HepG2 (cell line): ENCODE measurements at regions not wholly inside any gene's neighbourhood (a gene's known extent, or its start where the extent isn't known, plus 50 kb on each side); places are given as distances from the start of the nearest gene placed in this dataset.

ENCODE experiments used
- ATAC-seq: fragments of 200-7000 bp; cut with Tn5 transposase; 3 replicates; pipeline ENCODE4 v1.9.1; 2020; ENCODE audit warnings: mild to moderate bottlenecking, moderate library complexity
- BruUV-seq: library from RNA; stranded (reverse); fragments of 400-500 nt; replicated peaks from 2 replicates; lab custom pipeline; 2021; lab: Mats Ljungman, UMichigan
- CTCF ChIA-PET: fragments of 300-600 bp; formaldehyde crosslinking; extraction: SDS; loops from one replicate; lab custom pipeline; 2021; ENCODE audit warnings: low total read pairs, inconsistent platforms, low intra/inter-chr PET ratio; lab: Yijun Ruan, JAX
- POLR2A ChIA-PET: fragments of 350-600 bp; sonication (Branson Sonifier 250); formaldehyde crosslinking; loops from one replicate; lab custom pipeline; 2020; ENCODE audit warnings: antibody characterized with exemption, inconsistent platforms; lab: Yijun Ruan, JAX
- DNase-seq: peaks from one replicate; pipeline ENCODE4 v3.0.0-alpha.2; 2015; ENCODE audit warnings: low spot score
- FAIRE-seq: peaks from 3 replicates; lab custom pipeline; 2011; peaks lifted over from hg19 to GRCh38; lab: Jason Lieb, UNC
- H2AFZ ChIP-seq: one replicate; pipeline ENCODE4 v1.6.1; 2011; ENCODE audit warnings: low read length, inconsistent platforms
- H3K27ac ChIP-seq: fragments of 300-600 bp; 3 replicates; pipeline ENCODE4 v1.8.0; 2011; ENCODE audit warnings: mixed run types, mild to moderate bottlenecking, mixed read lengths, low read length, inconsistent platforms; ENCODE audit not compliant: insufficient read depth; ENCODE audit errors: extremely low read length
- H3K27me3 ChIP-seq, 2 experiments: fragments of 200-600 bp in 1 of 2; 2 replicates in 1 of 2; 3 replicates in 1 of 2; pipeline versions ENCODE4 v1.6.0 to v1.8.0; 2011; ENCODE audit warnings: low read length in 2 of 2, mild to moderate bottlenecking in 2 of 2, moderate library complexity in 2 of 2, inconsistent platforms in 1 of 2; ENCODE audit not compliant: insufficient read depth in 2 of 2, control insufficient read depth in 1 of 2
- H3K36me3 ChIP-seq, 2 experiments: fragments of 200-600 bp in 1 of 2; replicated peaks in 1 of 2; 2 replicates in 1 of 2; 3 replicates in 1 of 2; pipeline versions ENCODE4 v1.5.1 to v1.8.0; 2011; ENCODE audit warnings: low read length in 2 of 2, inconsistent platforms in 1 of 2; ENCODE audit not compliant: insufficient read depth in 2 of 2, control insufficient read depth in 1 of 2
- H3K4me1 ChIP-seq: 2 replicates; pipeline ENCODE4 v1.5.1; 2012; ENCODE audit warnings: low read length, inconsistent platforms; ENCODE audit not compliant: insufficient read depth
- H3K4me2 ChIP-seq: 2 replicates; pipeline ENCODE4 v1.6.0; 2011; ENCODE audit warnings: low read depth, low read length, inconsistent platforms
- H3K4me3 ChIP-seq, 3 experiments: fragments of 200-600 bp in 1 of 3; sonication (generic), shearing (Covaris generic) in 1 of 3; replicated peaks in 1 of 3; 2 replicates each; pipeline ENCODE4 v1.5.1; 2011 to 2016; ENCODE audit warnings: low read length in 3 of 3, inconsistent platforms in 2 of 3, low read depth in 2 of 3, mild to moderate bottlenecking in 2 of 3, control low read depth in 1 of 3, mixed read lengths in 1 of 3; ENCODE audit not compliant: insufficient read depth in 1 of 3
- H3K79me2 ChIP-seq: one replicate; pipeline ENCODE4 v1.6.1; 2011; ENCODE audit warnings: low read length, inconsistent platforms; ENCODE audit not compliant: insufficient read depth
- H3K9ac ChIP-seq: 2 replicates; pipeline ENCODE4 v1.6.0; 2011; ENCODE audit warnings: mild to moderate bottlenecking, low read depth, low read length, inconsistent platforms; ENCODE audit not compliant: insufficient read depth
- H3K9me3 ChIP-seq: 2 replicates; pipeline ENCODE4 v1.5.1; 2012; ENCODE audit warnings: mild to moderate bottlenecking, low read length
- H4K20me1 ChIP-seq: 2 replicates; pipeline ENCODE4 v1.6.0; 2011; ENCODE audit warnings: inconsistent platforms, mild to moderate bottlenecking, low read length, moderate library complexity; ENCODE audit not compliant: insufficient read depth
- ARHGAP35 ChIP-seq: sonication (generic); formaldehyde crosslinking; IDR thresholded peaks from 2 replicates; pipeline ENCODE4 v1.9.0; 2022; ENCODE audit warnings: mild to moderate bottlenecking, inconsistent platforms, moderate library complexity, missing genetic modification reagents, borderline replicate concordance
- ATRX ChIP-seq: sonication (generic); formaldehyde crosslinking; IDR thresholded peaks from 2 replicates; pipeline ENCODE4 v1.4.0; 2020; ENCODE audit warnings: missing genetic modification reagents, borderline replicate concordance
- BCL3 ChIP-seq: sonication (generic); formaldehyde crosslinking; IDR thresholded peaks from 2 replicates; pipeline ENCODE4 v1.5.1; 2020; ENCODE audit warnings: mild to moderate bottlenecking, missing genetic modification reagents, moderate library complexity
- BCL6 ChIP-seq: IDR thresholded peaks from 2 replicates; pipeline ENCODE4 v1.6.1; 2016; ENCODE audit warnings: missing genetic modification reagents, missing compliant biosample characterization
- HES4 ChIP-seq: sonication (generic); formaldehyde crosslinking; IDR thresholded peaks from 2 replicates; pipeline ENCODE4 v1.9.0; 2021; ENCODE audit warnings: mild to moderate bottlenecking, missing genetic modification reagents, borderline replicate concordance
- HOXA9 ChIP-seq: sonication (generic); formaldehyde crosslinking; IDR thresholded peaks from 2 replicates; pipeline ENCODE4 v1.8.1; 2022; ENCODE audit warnings: missing genetic modification reagents, mild to moderate bottlenecking, moderate library complexity, borderline replicate concordance
- JDP2 ChIP-seq: sonication (generic); formaldehyde crosslinking; IDR thresholded peaks from 2 replicates; pipeline ENCODE4 v1.8.1; 2022; ENCODE audit warnings: missing genetic modification reagents, borderline replicate concordance
- NFIB ChIP-seq: sonication (generic); formaldehyde crosslinking; IDR thresholded peaks from 2 replicates; pipeline ENCODE4 v1.9.0; 2021; ENCODE audit warnings: missing genetic modification reagents, mild to moderate bottlenecking, borderline replicate concordance
- PBX3 ChIP-seq: sonication (generic); formaldehyde crosslinking; IDR thresholded peaks from 2 replicates; pipeline ENCODE4 v1.8.1; 2023; ENCODE audit warnings: missing genetic modification reagents, inconsistent platforms, borderline replicate concordance
- RFX3 ChIP-seq: IDR thresholded peaks from 2 replicates; pipeline ENCODE4 v1.6.1; 2016; ENCODE audit warnings: missing biosample characterization, missing genetic modification reagents
- SNRNP70 ChIP-seq: fragments of 200-400 bp; formaldehyde crosslinking; IDR thresholded peaks from 2 replicates; pipeline ENCODE4 v1.6.1; 2017; ENCODE audit warnings: mild to moderate bottlenecking, low read depth, low read length, moderate library complexity
- TBL1XR1 ChIP-seq: fragments of 150-350 bp; IDR thresholded peaks from 2 replicates; pipeline ENCODE4 v1.6.1; 2014; ENCODE audit warnings: borderline replicate concordance, low read length; ENCODE audit not compliant: partially characterized antibody
- ZBTB21 ChIP-seq: sonication (generic); formaldehyde crosslinking; IDR thresholded peaks from 2 replicates; pipeline ENCODE4 v1.4.0; 2020; ENCODE audit warnings: missing genetic modification reagents
- ZBTB33 ChIP-seq: sonication (generic); formaldehyde crosslinking; IDR thresholded peaks from 2 replicates; pipeline ENCODE4 v1.4.0; 2020; ENCODE audit warnings: missing genetic modification reagents
- ZFP82 ChIP-seq: sonication (generic); formaldehyde crosslinking; IDR thresholded peaks from 2 replicates; pipeline ENCODE4 v1.5.1; 2020; ENCODE audit warnings: mild to moderate bottlenecking, missing genetic modification reagents, borderline replicate concordance
- ZNF12 ChIP-seq: sonication (generic); formaldehyde crosslinking; IDR thresholded peaks from 2 replicates; pipeline ENCODE4 v1.5.0; 2020; ENCODE audit warnings: missing genetic modification reagents
- ZNF572 ChIP-seq: sonication (generic); formaldehyde crosslinking; IDR thresholded peaks from 2 replicates; pipeline ENCODE4 v1.5.1; 2020; ENCODE audit warnings: mild to moderate bottlenecking, missing genetic modification reagents
- ZNF660 ChIP-seq: sonication (generic); formaldehyde crosslinking; IDR thresholded peaks from 2 replicates; pipeline ENCODE4 v1.5.1; 2020; ENCODE audit warnings: mild to moderate bottlenecking, low read depth, missing genetic modification reagents, borderline replicate concordance
- ZNF746 ChIP-seq: sonication (generic); formaldehyde crosslinking; IDR thresholded peaks from 2 replicates; pipeline ENCODE4 v1.8.0; 2022; ENCODE audit warnings: mild to moderate bottlenecking, missing genetic modification reagents
- ZNF780A ChIP-seq: sonication (generic); formaldehyde crosslinking; IDR thresholded peaks from 2 replicates; pipeline ENCODE4 v1.8.0; 2022; ENCODE audit warnings: mild to moderate bottlenecking, missing genetic modification reagents, moderate library complexity
- WGBS: methylation state at CpG from one replicate; pipeline ENCODE4 v1.1.6; 2017; ENCODE audit warnings: low lambda C conversion rate; 5-methylcytosine and 5-hydroxymethylcytosine counted together
- in situ Hi-C: cut with HindIII; loops from 2 replicates; pipeline ENCODE4 v1.10.0; 2017; ENCODE audit warnings: low pct_unique_long_range_greater_than_20kb; ENCODE audit not compliant: extremely low pct_ligation_motif_present
- intact Hi-C: fragments of 100-400 bp; cut with micrococcal nuclease; formaldehyde crosslinking; loops from one replicate; pipeline ENCODE4 v1.10.0; 2022; ENCODE audit not compliant: unreplicated experiment

GRCh38 chr13:104001766-104002165, 935.5 kb upstream of the SLC10A2 start:
- Histone ChIP-seq H2AFZ (no peak overlapping the region), H3K9ac (no peak overlapping the region), H3K27me3 (no peaks in the 10 kb centered on the region), H3K4me3 (no peak overlapping the region), H3K9me3 (peaks cover 37% of the 10 kb centered on the region; the same call in 1 of the 2 replicates), H3K4me1 (no peaks in the 10 kb centered on the region), H3K27ac (no peak overlapping the region), H4K20me1 (no peaks in the 10 kb centered on the region), H3K79me2 (no peaks in the 10 kb centered on the region), H3K36me3 (no peaks in the 10 kb centered on the region), H3K4me2 (no peak overlapping the region)
- ATAC-seq (no peak), FAIRE-seq (no peak), DNase-seq (no peak)
- 2% methylated on average over 3 of the region's 3 CpGs for WGBS
- BruUV-seq: no TSS peak
- intact Hi-C loops: no loop called here
- TF ChIP-seq JDP2 (CRISPR knock-in tag): no peak
- no peak for TF ChIP-seq SNRNP70
- TF ChIP-seq PBX3 (CRISPR knock-in tag): no peak
- no peak for TF ChIP-seq ZNF572
- no peak for TF ChIP-seq HOXA9 (CRISPR knock-in tag)
- TF ChIP-seq BCL6 (CRISPR knock-in tag): no peak
- no peak for TF ChIP-seq RFX3 (CRISPR knock-in tag)
- TF ChIP-seq NFIB (CRISPR knock-in tag): no peak
- TF ChIP-seq ARHGAP35 (CRISPR knock-in tag): no peak
- TF ChIP-seq ZFP82 (CRISPR knock-in tag): no peak
- TF ChIP-seq BCL3: no peak
- no peak for TF ChIP-seq TBL1XR1
- TF ChIP-seq HES4: no peak
- TF ChIP-seq ZNF12 (CRISPR knock-in tag): no peak
- TF ChIP-seq ZBTB21 (CRISPR knock-in tag): no peak
- TF ChIP-seq ZNF780A (CRISPR knock-in tag): no peak
- no peak for TF ChIP-seq ZBTB33 (CRISPR knock-in tag)
- no peak for TF ChIP-seq ATRX (CRISPR knock-in tag)
- no peak for TF ChIP-seq ZNF660 (CRISPR knock-in tag)
- no peak for TF ChIP-seq ZNF746
- POLR2A ChIA-PET: no interaction called here
- CTCF ChIA-PET: no interaction called here
- in situ Hi-C loops: no loop called here
